Keratinocyte (primary cell): ENCODE measurements at regions not wholly inside any gene's neighbourhood (a gene's known extent, or its start where the extent isn't known, plus 50 kb on each side); places are given as distances from the start of the nearest gene placed in this dataset.

Source experiments
- DNase-seq: peaks from one replicate; pipeline ENCODE4 v3.0.0-alpha.2; 2011; ENCODE audit warnings: low read depth, missing footprints, low spot score
- FAIRE-seq: peaks from 2 replicates; lab custom pipeline; 2011; peaks lifted over from hg19 to GRCh38; lab: Jason Lieb, UNC
- H2AFZ ChIP-seq: 2 replicates; pipeline ENCODE4 v1.6.0; 2012; ENCODE audit warnings: low read length, control low read depth, inconsistent platforms; ENCODE audit not compliant: control insufficient read depth
- H3K27ac ChIP-seq: 2 replicates; pipeline ENCODE4 v1.5.1; 2011; ENCODE audit warnings: low read length; ENCODE audit not compliant: control insufficient read depth, insufficient read depth
- H3K27me3 ChIP-seq: 3 replicates; pipeline ENCODE4 v1.6.0; 2011; ENCODE audit warnings: low read length; ENCODE audit not compliant: control insufficient read depth, insufficient read depth; ENCODE audit errors: extremely low read depth
- H3K36me3 ChIP-seq, 2 experiments: 2 replicates in 1 of 2; 3 replicates in 1 of 2; pipeline ENCODE4 v1.5.1; 2011; ENCODE audit warnings: low read length in 2 of 2, mild to moderate bottlenecking in 1 of 2; ENCODE audit not compliant: control insufficient read depth in 2 of 2, insufficient read depth in 2 of 2; ENCODE audit errors: extremely low read depth in 1 of 2
- H3K4me1 ChIP-seq: 3 replicates; pipeline ENCODE4 v1.5.1; 2011; ENCODE audit warnings: low read length; ENCODE audit not compliant: control insufficient read depth, insufficient read depth; ENCODE audit errors: extremely low read depth
- H3K4me2 ChIP-seq: 3 replicates; pipeline ENCODE4 v1.6.0; 2011; ENCODE audit warnings: low read depth, low read length; ENCODE audit not compliant: control insufficient read depth, insufficient read depth; ENCODE audit errors: extremely low read depth
- H3K4me3 ChIP-seq, 3 experiments: fragments of 200-600 bp in 1 of 3; sonication (generic) in 1 of 3; 2 replicates in 2 of 3; 3 replicates in 1 of 3; pipeline ENCODE4 v1.5.1; 2011 to 2016; ENCODE audit warnings: low read length in 3 of 3, mild to moderate bottlenecking in 3 of 3, control low read depth in 2 of 3, inconsistent platforms in 1 of 3, low read depth in 1 of 3, mixed read lengths in 1 of 3, mixed run types in 1 of 3, moderate library complexity in 1 of 3; ENCODE audit not compliant: control insufficient read depth in 2 of 3, insufficient read depth in 2 of 3; ENCODE audit errors: extremely low read depth in 1 of 3
- H3K79me2 ChIP-seq: 2 replicates; pipeline ENCODE4 v1.6.0; 2012; ENCODE audit warnings: low read length; ENCODE audit not compliant: control insufficient read depth, insufficient read depth
- H3K9ac ChIP-seq: 3 replicates; pipeline ENCODE4 v1.6.0; 2011; ENCODE audit warnings: low read length; ENCODE audit not compliant: control insufficient read depth, insufficient read depth; ENCODE audit errors: extremely low read depth
- H3K9me1 ChIP-seq: 3 replicates; pipeline ENCODE4 v1.6.0; 2011; ENCODE audit warnings: low read length; ENCODE audit not compliant: control insufficient read depth, insufficient read depth; ENCODE audit errors: extremely low read depth
- H3K9me3 ChIP-seq: 2 replicates; pipeline ENCODE4 v1.5.1; 2012; ENCODE audit warnings: low read depth, low read length; ENCODE audit not compliant: control insufficient read depth
- H4K20me1 ChIP-seq: 3 replicates; pipeline ENCODE4 v1.6.0; 2011; ENCODE audit warnings: low read length; ENCODE audit not compliant: control insufficient read depth, insufficient read depth; ENCODE audit errors: extremely low read depth
- CTCF ChIP-seq, 3 experiments: IDR thresholded peaks in 1 of 3; conservative IDR thresholded peaks in 1 of 3; optimal IDR thresholded peaks in 1 of 3; 2 replicates in 2 of 3; 3 replicates in 1 of 3; pipeline versions ENCODE3 to v1.5.1; 2011; ENCODE audit warnings: low read length in 3 of 3, mild to moderate bottlenecking in 3 of 3, moderate library complexity in 2 of 3, control low read depth in 1 of 3, inconsistent platforms in 1 of 3; ENCODE audit not compliant: insufficient read depth in 2 of 3; ENCODE audit errors: extremely low read depth in 1 of 3
- EZH2 ChIP-seq: IDR thresholded peaks from one replicate; pipeline ENCODE4 v1.6.1; 2012; ENCODE audit warnings: inconsistent platforms, mild to moderate bottlenecking, low read length, moderate library complexity
- dilution Hi-C: fragments of 300-500 bp; cut with MboI; formaldehyde crosslinking; loops from one replicate; pipeline ENCODE4 v1.7.0; 2020; ENCODE audit warnings: low sequenced_read_pairs; ENCODE audit not compliant: extremely low pct_ligation_motif_present

GRCh38 chr5:124870070-124870469 lies 123.6 kb upstream of the ZNF608 start:
- no peak overlapping the region for H2AFZ ChIP-seq
- FAIRE-seq = no peak
- no peak overlapping the region for H3K4me2 ChIP-seq
- TF ChIP-seq EZH2 = no peak
- TF ChIP-seq CTCF (optimal IDR thresholded peaks at IDR 0.05 in 1 of 3, IDR thresholded peaks at IDR 0.05 in 1 of 3, conservative IDR thresholded peaks at IDR 0.05 in 1 of 3; ENCODE audit: extremely low read depth in 1 of 3, insufficient read depth in 2 of 3, low read length in 3 of 3) = no peak
- no peak overlapping the region for H3K27ac ChIP-seq
- no peak overlapping the region for H3K4me3 ChIP-seq
- H3K27me3 ChIP-seq = no peaks in the 10 kb centered on the region
- dilution Hi-C loops = no loop called here
- H3K79me2 ChIP-seq = no peaks in the 10 kb centered on the region
- H4K20me1 ChIP-seq = no peaks in the 10 kb centered on the region
- no peaks in the 10 kb centered on the region for H3K4me1 ChIP-seq
- H3K9ac ChIP-seq = no peak overlapping the region
- no peaks in the 10 kb centered on the region for H3K9me3 ChIP-seq
- no peaks in the 10 kb centered on the region for H3K9me1 ChIP-seq
- H3K36me3 ChIP-seq = no peaks in the 10 kb centered on the region
- no peak for DNase-seq

- H3K9me3 ChIP-seq = no peaks in the 10 kb centered on the region
- H2AFZ ChIP-seq = no peak overlapping the region
- no peaks in the 10 kb centered on the region for H3K79me2 ChIP-seq
- H3K4me3 ChIP-seq = no peak overlapping the region
- dilution Hi-C loops = no loop called here
- TF ChIP-seq EZH2 (no peak), CTCF (optimal IDR thresholded peaks at IDR 0.05 in 1 of 3, IDR thresholded peaks at IDR 0.05 in 1 of 3, conservative IDR thresholded peaks at IDR 0.05 in 1 of 3; ENCODE audit: extremely low read depth in 1 of 3, insufficient read depth in 2 of 3, low read length in 3 of 3) (no peak)
- H3K9me1 ChIP-seq = no peaks in the 10 kb centered on the region
- H3K36me3 ChIP-seq = no peaks in the 10 kb centered on the region
- H3K4me1 ChIP-seq = no peaks in the 10 kb centered on the region
- H4K20me1 ChIP-seq = no peaks in the 10 kb centered on the region
- no peak overlapping the region for H3K27ac ChIP-seq
- no peaks in the 10 kb centered on the region for H3K27me3 ChIP-seq
- DNase-seq (no peak), FAIRE-seq (no peak)
- H3K9ac ChIP-seq = no peak overlapping the region
- no peak overlapping the region for H3K4me2 ChIP-seq
Measured at GRCh38 chr5:124871303-124871702, 124.9 kb upstream of the ZNF608 start.
